B cell (primary cell): ENCODE measurements at regions not wholly inside any gene's neighbourhood (a gene's known extent, or its start where the extent isn't known, plus 50 kb on each side); places are given as distances from the start of the nearest gene placed in this dataset.

Experiments
- ATAC-seq: fragments of 200-7000 bp; cut with Tn5 transposase; one replicate; pipeline ENCODE4 v1.10.0; 2021; ENCODE audit warnings: low read depth, mild to moderate bottlenecking, moderate number of reproducible peaks, moderate library complexity
- CTCF ChIA-PET: fragments of 350-600 bp; sonication (Branson Sonifier 250); formaldehyde crosslinking; loops from one replicate; lab custom pipeline; 2021; ENCODE audit warnings: antibody characterized with exemption, inconsistent platforms; lab: Charles Lee
- POLR2A ChIA-PET: fragments of 350-600 bp; sonication (Branson Sonifier 250); formaldehyde crosslinking; loops from one replicate; lab custom pipeline; 2021; ENCODE audit warnings: antibody characterized with exemption; lab: Charles Lee
- DNase-seq: peaks from one replicate; pipeline ENCODE4 v3.0.0; 2013
- H2AFZ ChIP-seq: 2 replicates; pipeline ENCODE4 v1.6.1; 2012; ENCODE audit warnings: mild to moderate bottlenecking, low read depth, low read length; ENCODE audit not compliant: insufficient read depth, poor library complexity, severe bottlenecking
- H3K27ac ChIP-seq, 2 donors: 1 replicate in 1 of 2; 2 replicates in 1 of 2; pipeline ENCODE4 v1.5.1; 2012 to 2013; ENCODE audit warnings: low read length in 2 of 2, mild to moderate bottlenecking in 2 of 2, moderate library complexity in 1 of 2
- H3K27me3 ChIP-seq, 4 experiments: fragments of 200-600 bp in 1 of 4; sonication (generic) in 1 of 4; replicated peaks in 1 of 4; 1 replicate in 2 of 4; 2 replicates in 2 of 4; pipeline versions ENCODE4 v1.6.1 to v1.7.0; 2013 to 2016; ENCODE audit warnings: low read length in 3 of 4, mild to moderate bottlenecking in 2 of 4, mixed read lengths in 1 of 4, moderate library complexity in 1 of 4; ENCODE audit not compliant: insufficient read depth in 4 of 4, control insufficient read depth in 3 of 4; ENCODE audit errors: control extremely low read depth in 1 of 4
- H3K36me3 ChIP-seq, 2 experiments: replicated peaks in 1 of 2; 1 replicate in 1 of 2; 2 replicates in 1 of 2; pipeline versions ENCODE4 v1.6.1 to v1.7.1; 2013; ENCODE audit warnings: low read length in 1 of 2; ENCODE audit not compliant: insufficient read depth in 2 of 2, control insufficient read depth in 1 of 2; ENCODE audit errors: control extremely low read depth in 1 of 2, extremely low read depth in 1 of 2
- H3K4me1 ChIP-seq, 2 donors: fragments of 200-600 bp in 1 of 2; sonication (generic) in 1 of 2; 1 replicate in 1 of 2; 2 replicates in 1 of 2; pipeline versions ENCODE4 v1.5.1 to v1.6.1; 2013 to 2017; ENCODE audit warnings: low read length in 2 of 2; ENCODE audit not compliant: control insufficient read depth in 2 of 2, insufficient read depth in 2 of 2
- H3K4me2 ChIP-seq: replicated peaks from 2 replicates; pipeline ENCODE3; 2012; ENCODE audit warnings: mild to moderate bottlenecking, low read depth, low read length; ENCODE audit not compliant: poor library complexity, severe bottlenecking
- H3K4me3 ChIP-seq, 5 experiments: fragments of 200-600 bp in 1 of 5; sonication (generic) in 1 of 5; 1 replicate in 3 of 5; 2 replicates in 2 of 5; pipeline versions ENCODE4 v1.5.1 to v1.7.0; 2011 to 2016; ENCODE audit warnings: low read length in 4 of 5, mild to moderate bottlenecking in 4 of 5, low read depth in 2 of 5, control low read depth in 1 of 5, moderate library complexity in 1 of 5; ENCODE audit not compliant: insufficient read depth in 1 of 5; ENCODE audit errors: control extremely low read depth in 1 of 5, extremely low read depth in 1 of 5
- H3K79me2 ChIP-seq: fragments of 200-600 bp; sonication (generic); one replicate; pipeline ENCODE4 v1.6.0; 2016; ENCODE audit warnings: low read length; ENCODE audit not compliant: control insufficient read depth, insufficient read depth
- H3K9ac ChIP-seq: fragments of 200-600 bp; sonication (generic); 2 replicates; pipeline ENCODE4 v1.6.1; 2017; ENCODE audit warnings: mild to moderate bottlenecking, low read length, moderate library complexity
- H3K9me3 ChIP-seq, 3 donors: one replicate each; pipeline versions ENCODE4 v1.6.1 to v1.7.1; 2013; ENCODE audit warnings: low read length in 2 of 3; ENCODE audit not compliant: control insufficient read depth in 2 of 3, insufficient read depth in 1 of 3; ENCODE audit errors: control extremely low read depth in 1 of 3
- H4K20me1 ChIP-seq: 2 replicates; pipeline ENCODE4 v1.6.0; 2012; ENCODE audit warnings: mild to moderate bottlenecking, low read length; ENCODE audit not compliant: insufficient read depth, control insufficient read depth, poor library complexity, severe bottlenecking
- H3K27ac Mint-ChIP-seq: one replicate; pipeline ENCODE4 v1.8.0; 2021; ENCODE audit warnings: mixed read lengths
- H3K27me3 Mint-ChIP-seq: one replicate; pipeline ENCODE4 v1.8.0; 2021; ENCODE audit warnings: mixed read lengths
- H3K4me1 Mint-ChIP-seq: one replicate; pipeline ENCODE4 v1.8.0; 2021; ENCODE audit warnings: mixed read lengths
- H3K4me3 Mint-ChIP-seq: one replicate; pipeline ENCODE4 v1.8.0; 2021; ENCODE audit warnings: mixed read lengths
- H3K9me3 Mint-ChIP-seq: one replicate; pipeline ENCODE4 v1.8.0; 2022; ENCODE audit warnings: mixed read lengths; ENCODE audit not compliant: insufficient read depth
- EZH2 ChIP-seq: IDR thresholded peaks from 2 replicates; pipeline ENCODE4 v1.6.1; 2012; ENCODE audit warnings: borderline replicate concordance, low read depth, mild to moderate bottlenecking, moderate library complexity, low read length; ENCODE audit not compliant: insufficient read depth, poor library complexity, severe bottlenecking
- WGBS: methylation state at CpG from one replicate; pipeline ENCODE4 v1.1.5; 2013; ENCODE audit warnings: missing lambda C conversion rate; ENCODE audit not compliant: insufficient coverage; 5-methylcytosine and 5-hydroxymethylcytosine counted together
- intact Hi-C: fragments of 100-400 bp; cut with micrococcal nuclease; formaldehyde crosslinking; loops from one replicate; pipeline ENCODE4 v1.10.0; 2022
- TF ChIP-seq, protein P1 (sequence below): fragments of 200-600 bp; IDR thresholded peaks from one replicate; pipeline ENCODE4 v1.8.0; 2022; ENCODE audit warnings: antibody characterized with exemption, mild to moderate bottlenecking

DNA sequence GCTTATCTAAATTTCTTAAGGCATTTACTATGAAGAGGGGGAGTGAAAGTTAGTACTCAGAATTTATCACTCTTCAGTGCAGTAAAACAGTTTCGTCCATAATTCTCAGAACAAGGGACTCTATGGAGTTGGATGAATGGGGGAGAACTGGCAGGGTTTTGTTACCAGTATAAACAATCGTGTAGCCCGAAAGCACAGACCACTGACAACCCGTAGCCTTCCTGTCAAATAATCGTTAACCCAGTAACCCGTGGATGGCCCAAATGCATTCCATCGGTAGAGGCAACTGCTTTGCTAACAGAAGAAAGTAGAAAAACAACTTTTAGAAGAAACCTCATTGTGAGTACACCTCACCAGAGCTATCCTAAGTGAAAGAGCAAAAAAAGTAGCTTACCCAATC lies 583.9 kb downstream of the NXPH1 start:
- Mint-ChIP-seq H3K9me3 (no peaks in the 10 kb centered on the region), H3K4me1 (no peaks in the 10 kb centered on the region), H3K27ac (no peak overlapping the region), H3K4me3 (no peak overlapping the region), H3K27me3 (no peaks in the 10 kb centered on the region)
- Histone ChIP-seq H2AFZ (no peak overlapping the region), H3K4me3 (no peak overlapping the region), H4K20me1 (no peaks in the 10 kb centered on the region), H3K79me2 (no peaks in the 10 kb centered on the region), H3K27me3 (no peaks in the 10 kb centered on the region), H3K9ac (no peak overlapping the region), H3K4me1 (no peaks in the 10 kb centered on the region), H3K27ac (no peak overlapping the region), H3K9me3 (peaks cover 0 to 12% (median 0%) of the 10 kb centered on the region in 3 donors), H3K4me2 (no peak overlapping the region), H3K36me3 (no peaks in the 10 kb centered on the region)
- intact Hi-C loops = no loop called here
- POLR2A ChIA-PET = no interaction called here
- DNase-seq (no peak), ATAC-seq (no peak)
- TF ChIP-seq EZH2 = no peak
- TF ChIP-seq, protein P1, sequence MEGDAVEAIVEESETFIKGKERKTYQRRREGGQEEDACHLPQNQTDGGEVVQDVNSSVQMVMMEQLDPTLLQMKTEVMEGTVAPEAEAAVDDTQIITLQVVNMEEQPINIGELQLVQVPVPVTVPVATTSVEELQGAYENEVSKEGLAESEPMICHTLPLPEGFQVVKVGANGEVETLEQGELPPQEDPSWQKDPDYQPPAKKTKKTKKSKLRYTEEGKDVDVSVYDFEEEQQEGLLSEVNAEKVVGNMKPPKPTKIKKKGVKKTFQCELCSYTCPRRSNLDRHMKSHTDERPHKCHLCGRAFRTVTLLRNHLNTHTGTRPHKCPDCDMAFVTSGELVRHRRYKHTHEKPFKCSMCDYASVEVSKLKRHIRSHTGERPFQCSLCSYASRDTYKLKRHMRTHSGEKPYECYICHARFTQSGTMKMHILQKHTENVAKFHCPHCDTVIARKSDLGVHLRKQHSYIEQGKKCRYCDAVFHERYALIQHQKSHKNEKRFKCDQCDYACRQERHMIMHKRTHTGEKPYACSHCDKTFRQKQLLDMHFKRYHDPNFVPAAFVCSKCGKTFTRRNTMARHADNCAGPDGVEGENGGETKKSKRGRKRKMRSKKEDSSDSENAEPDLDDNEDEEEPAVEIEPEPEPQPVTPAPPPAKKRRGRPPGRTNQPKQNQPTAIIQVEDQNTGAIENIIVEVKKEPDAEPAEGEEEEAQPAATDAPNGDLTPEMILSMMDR = no peak
- 91% methylated on average over 5 of the region's 7 CpGs for WGBS
- CTCF ChIA-PET = no interaction called here

DNA sequence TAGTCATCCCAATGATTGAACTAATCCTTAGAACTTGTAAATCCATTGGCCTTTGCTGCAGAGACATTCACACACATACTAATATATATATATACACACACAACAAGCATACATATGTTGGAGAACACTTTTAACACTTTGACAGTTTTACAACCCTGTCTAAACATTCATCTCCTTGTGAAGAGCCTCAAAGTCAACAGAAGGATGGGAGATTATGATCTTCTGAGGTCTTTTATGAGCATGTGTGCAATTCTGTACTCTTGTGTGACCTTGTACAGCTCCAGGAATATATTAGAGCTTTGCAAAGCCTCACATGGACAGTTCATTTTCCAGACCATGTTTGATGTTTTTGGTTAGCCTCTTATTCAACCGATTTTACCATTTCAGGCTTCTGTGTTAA lies 589.0 kb downstream of the NXPH1 start:
- Mint-ChIP-seq H3K4me3 (no peak overlapping the region), H3K4me1 (no peaks in the 10 kb centered on the region), H3K27me3 (no peaks in the 10 kb centered on the region), H3K9me3 (no peaks in the 10 kb centered on the region), H3K27ac (no peak overlapping the region)
- H3K4me2 ChIP-seq = no peak overlapping the region
- no peaks in the 10 kb centered on the region for H3K79me2 ChIP-seq
- H3K27me3 ChIP-seq = no peaks in the 10 kb centered on the region
- no peak overlapping the region for H3K9ac ChIP-seq
- H3K4me1 ChIP-seq = no peaks in the 10 kb centered on the region
- peaks cover 0 to 8% (median 0%) of the 10 kb centered on the region in 3 donors for H3K9me3 ChIP-seq
- TF ChIP-seq, protein P1 = no peak
- ATAC-seq = no peak
- DNase-seq = no peak
- no peaks in the 10 kb centered on the region for H4K20me1 ChIP-seq
- H2AFZ ChIP-seq = no peak overlapping the region
- CTCF ChIA-PET = no interaction called here
- no peak overlapping the region for H3K4me3 ChIP-seq
- H3K36me3 ChIP-seq = no peaks in the 10 kb centered on the region
- POLR2A ChIA-PET = no interaction called here
- intact Hi-C loops = no loop called here
- no peak overlapping the region for H3K27ac ChIP-seq
- no CpG with 5 or more reads among the region's 1 CpG for WGBS
